GM12875 (cell line): ENCODE measurements at regions not wholly inside any gene's neighbourhood (a gene's known extent, or its start where the extent isn't known, plus 50 kb on each side); places are given as distances from the start of the nearest gene placed in this dataset.

ENCODE experiments used
- H3K4me3 ChIP-seq: one replicate; pipeline ENCODE4 v1.5.1; 2011; ENCODE audit warnings: low read depth, low read length, control low read depth
- CTCF ChIP-seq: IDR thresholded peaks from 2 replicates; pipeline ENCODE4 v1.5.1; 2011; ENCODE audit warnings: low read depth, mild to moderate bottlenecking, control low read depth, inconsistent platforms, low read length, moderate library complexity, borderline replicate concordance; ENCODE audit not compliant: insufficient read depth

- no peak overlapping the region for H3K4me3 ChIP-seq
These were observed 105.7 kb upstream of the PEX5L start for GRCh38 chr3:180142472-180142871.

GRCh38 chr3:180161770-180162169 is 125.0 kb upstream of the PEX5L start:
- no peak for TF ChIP-seq CTCF
- H3K4me3 ChIP-seq, result no peak overlapping the region

More at GRCh38 chr3:180142472-180142871, 105.7 kb upstream of the PEX5L start:
- no peak for TF ChIP-seq CTCF

- TF ChIP-seq CTCF, result no peak
These were observed 138.8 kb upstream of the PEX5L start for GRCh38 chr3:180175572-180175971.

GRCh38 chr3:180176059-180176458 is 139.3 kb upstream of the PEX5L start:
- no peak for TF ChIP-seq CTCF
- no peak overlapping the region for H3K4me3 ChIP-seq

More at GRCh38 chr3:180175572-180175971, 138.8 kb upstream of the PEX5L start:
- H3K4me3 ChIP-seq, result no peak overlapping the region

- TF ChIP-seq CTCF, result no peak
- H3K4me3 ChIP-seq, result no peak overlapping the region
These were observed 140.5 kb upstream of the PEX5L start for GRCh38 chr3:180177255-180177654.

- TF ChIP-seq CTCF, result no peak
- H3K4me3 ChIP-seq, result no peak overlapping the region
These were observed 142.8 kb upstream of the PEX5L start for GRCh38 chr3:180179562-180179961.

GRCh38 chr3:180180795-180181194 is 144.1 kb upstream of the PEX5L start:
- no peak overlapping the region for H3K4me3 ChIP-seq
- TF ChIP-seq CTCF, result no peak
